ENCODE measurements at regions not wholly inside any gene's neighbourhood (a gene's known extent, or its start where the extent isn't known, plus 50 kb on each side); places are given as distances from the start of the nearest gene placed in this dataset.

DNA sequence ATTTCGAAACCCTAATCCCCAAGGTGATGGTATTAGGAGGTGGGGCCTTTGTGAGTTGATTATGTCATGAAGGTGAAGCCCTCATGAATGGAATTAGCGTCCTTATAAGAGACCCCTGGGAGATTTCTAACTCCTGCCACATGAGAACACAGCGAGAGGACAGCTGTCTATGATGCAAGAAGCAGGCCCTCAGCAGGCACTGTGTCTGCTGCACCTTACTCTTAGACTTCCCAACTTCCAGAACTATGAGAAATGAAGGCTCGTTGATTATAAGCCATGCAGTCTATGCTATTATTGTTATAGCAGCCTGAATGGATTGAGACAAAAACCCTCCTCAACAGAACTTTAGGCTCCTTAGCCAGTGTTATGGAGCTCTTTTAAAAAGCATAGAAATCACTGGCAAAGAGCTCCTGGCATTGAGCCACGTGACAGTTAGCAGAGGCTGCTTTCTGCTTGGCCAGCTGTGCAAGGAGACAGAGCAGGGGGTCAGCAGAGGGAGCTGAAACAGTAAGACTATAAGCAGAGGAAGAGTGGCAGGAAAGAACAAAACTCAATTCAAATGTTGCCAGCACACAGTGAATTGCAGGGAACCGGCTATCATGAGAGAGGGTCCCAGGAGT, 219.2 kb upstream of the FAT1 start:
- TF ChIP-seq, protein P1, sequence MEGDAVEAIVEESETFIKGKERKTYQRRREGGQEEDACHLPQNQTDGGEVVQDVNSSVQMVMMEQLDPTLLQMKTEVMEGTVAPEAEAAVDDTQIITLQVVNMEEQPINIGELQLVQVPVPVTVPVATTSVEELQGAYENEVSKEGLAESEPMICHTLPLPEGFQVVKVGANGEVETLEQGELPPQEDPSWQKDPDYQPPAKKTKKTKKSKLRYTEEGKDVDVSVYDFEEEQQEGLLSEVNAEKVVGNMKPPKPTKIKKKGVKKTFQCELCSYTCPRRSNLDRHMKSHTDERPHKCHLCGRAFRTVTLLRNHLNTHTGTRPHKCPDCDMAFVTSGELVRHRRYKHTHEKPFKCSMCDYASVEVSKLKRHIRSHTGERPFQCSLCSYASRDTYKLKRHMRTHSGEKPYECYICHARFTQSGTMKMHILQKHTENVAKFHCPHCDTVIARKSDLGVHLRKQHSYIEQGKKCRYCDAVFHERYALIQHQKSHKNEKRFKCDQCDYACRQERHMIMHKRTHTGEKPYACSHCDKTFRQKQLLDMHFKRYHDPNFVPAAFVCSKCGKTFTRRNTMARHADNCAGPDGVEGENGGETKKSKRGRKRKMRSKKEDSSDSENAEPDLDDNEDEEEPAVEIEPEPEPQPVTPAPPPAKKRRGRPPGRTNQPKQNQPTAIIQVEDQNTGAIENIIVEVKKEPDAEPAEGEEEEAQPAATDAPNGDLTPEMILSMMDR (IDR thresholded peaks at IDR 0.05; ENCODE audit: low read depth, low read length, missing control alignments): no peak
- no peak for DNase-seq (ENCODE audit: extremely low read depth, low read depth)
- H3K4me3 ChIP-seq (replicated peaks; ENCODE audit: low read depth, low read length): no peak overlapping the region

DNA sequence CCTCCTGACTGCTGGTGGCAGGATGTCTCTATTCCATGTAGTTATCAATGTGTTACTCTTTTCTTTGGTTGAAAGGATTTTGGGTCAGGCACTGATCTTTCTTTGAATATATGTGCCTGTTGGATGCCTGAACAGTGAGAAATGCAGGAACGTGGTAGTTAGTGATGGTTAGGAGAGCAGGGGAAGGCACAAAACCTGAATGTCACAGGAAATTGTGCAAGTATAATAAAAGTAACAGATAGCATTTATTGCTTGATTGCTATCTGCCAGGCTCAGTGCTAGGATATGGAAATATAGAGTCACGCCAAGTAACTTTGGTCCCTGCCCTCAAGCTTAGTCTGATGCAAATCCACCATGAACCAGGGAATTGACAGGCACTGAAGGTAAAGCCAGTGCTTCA, 219.8 kb upstream of the FAT1 start:
- no peak for DNase-seq (ENCODE audit: extremely low read depth, low read depth)
- TF ChIP-seq, protein P1 (IDR thresholded peaks at IDR 0.05; ENCODE audit: low read depth, low read length, missing control alignments): no peak

DNA sequence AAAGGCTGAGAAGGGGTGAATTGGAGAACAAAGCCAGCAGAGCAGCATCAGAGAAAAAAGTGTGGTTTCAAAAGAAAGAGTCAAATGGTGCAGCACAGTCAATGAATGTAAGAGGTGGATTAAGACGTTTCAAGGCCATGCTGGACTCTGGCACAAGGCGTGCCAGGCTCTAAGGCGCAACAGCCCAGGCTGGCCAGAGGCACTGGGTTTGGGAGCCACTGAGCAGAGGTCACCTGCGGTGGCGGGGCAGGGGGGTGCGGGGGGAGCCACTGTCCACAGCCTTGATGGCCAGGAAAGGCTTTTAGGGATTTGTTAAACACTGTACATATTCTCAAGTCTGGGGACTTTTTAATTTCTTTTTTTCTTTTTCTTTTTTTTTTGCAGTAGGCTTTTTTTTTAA, 222.5 kb upstream of the FAT1 start:
- no peak overlapping the region for H3K4me3 ChIP-seq (replicated peaks; ENCODE audit: low read depth, low read length)
- TF ChIP-seq, protein P1 (IDR thresholded peaks at IDR 0.05; ENCODE audit: low read depth, low read length, missing control alignments): no peak
- no peak for DNase-seq (ENCODE audit: extremely low read depth, low read depth)

More for the DNA sequence above, 219.8 kb upstream of the FAT1 start:
- no peak overlapping the region for H3K4me3 ChIP-seq (replicated peaks; ENCODE audit: low read depth, low read length)

DNA sequence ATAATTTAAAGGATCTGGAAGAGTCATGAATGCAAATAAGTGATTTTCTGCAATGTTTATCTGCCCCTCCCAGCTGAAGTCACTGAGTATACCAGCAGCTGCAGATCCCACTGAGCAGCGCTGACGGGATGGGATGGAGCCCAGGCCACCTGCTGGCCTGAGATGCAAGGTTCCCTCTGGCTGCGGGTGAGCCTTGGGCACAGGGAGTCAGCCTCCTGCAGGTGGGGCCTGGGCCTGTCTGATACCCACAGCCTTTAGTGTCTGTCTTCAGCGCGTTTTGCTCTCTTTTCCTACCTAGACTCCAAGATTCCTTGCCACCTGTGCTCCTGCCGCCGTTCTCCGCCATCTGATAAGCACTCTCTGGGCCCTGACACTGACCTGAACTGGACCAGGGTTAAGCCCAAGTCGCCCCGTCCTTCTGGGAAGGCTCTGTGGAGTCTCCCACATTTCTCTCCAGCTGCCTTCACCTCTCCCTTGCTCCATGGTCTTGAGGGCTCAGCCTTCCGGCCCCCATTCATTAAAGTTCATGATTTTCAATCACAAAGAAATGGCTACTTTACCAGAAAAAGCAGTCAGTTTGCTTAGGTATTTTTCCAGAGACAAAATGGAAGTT, 223.1 kb upstream of the FAT1 start:
- DNase-seq (ENCODE audit: extremely low read depth, low read depth): no peak
- TF ChIP-seq, protein P1 (IDR thresholded peaks at IDR 0.05; ENCODE audit: low read depth, low read length, missing control alignments): peak; percentile 26
- no peak overlapping the region for H3K4me3 ChIP-seq (replicated peaks; ENCODE audit: low read depth, low read length)

- no peak overlapping the region for H3K4me3 ChIP-seq (replicated peaks; ENCODE audit: low read depth, low read length)
- DNase-seq (ENCODE audit: extremely low read depth, low read depth): no peak
- TF ChIP-seq, protein P1 (IDR thresholded peaks at IDR 0.05; ENCODE audit: low read depth, low read length, missing control alignments): peak; percentile 55
Observed at GRCh38 chr4:186948361-186949242, 224.9 kb upstream of the FAT1 start.

DNA sequence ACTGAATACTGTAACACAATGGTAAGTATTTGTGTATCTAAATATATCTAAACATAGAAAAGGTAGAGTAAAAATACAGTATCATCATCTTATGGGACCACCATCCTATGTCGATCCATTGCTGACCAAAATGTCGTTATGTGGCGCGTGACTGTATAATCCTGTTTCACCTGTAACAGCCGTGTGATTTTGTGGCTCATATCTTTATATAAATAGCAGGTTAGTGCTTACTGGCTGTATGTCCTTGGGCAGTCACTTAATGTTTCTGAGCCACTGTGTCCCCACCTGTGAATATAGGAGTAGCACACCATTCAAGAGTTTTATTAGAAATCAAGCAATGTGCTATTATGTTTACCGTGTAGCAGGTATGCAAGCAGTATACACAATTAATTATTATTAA, 226.2 kb upstream of the FAT1 start:
- TF ChIP-seq, protein P1 (IDR thresholded peaks at IDR 0.05; ENCODE audit: low read depth, low read length, missing control alignments): no peak
- H3K4me3 ChIP-seq (replicated peaks; ENCODE audit: low read depth, low read length): no peak overlapping the region
- DNase-seq (ENCODE audit: extremely low read depth, low read depth): no peak
